ENCODE measurements at regions not wholly inside any gene's neighbourhood (a gene's known extent, or its start where the extent isn't known, plus 50 kb on each side); places are given as distances from the start of the nearest gene placed in this dataset.
A peak's percentile ranks its signal among the peaks of the same experiment; 100 is the strongest.

DNA sequence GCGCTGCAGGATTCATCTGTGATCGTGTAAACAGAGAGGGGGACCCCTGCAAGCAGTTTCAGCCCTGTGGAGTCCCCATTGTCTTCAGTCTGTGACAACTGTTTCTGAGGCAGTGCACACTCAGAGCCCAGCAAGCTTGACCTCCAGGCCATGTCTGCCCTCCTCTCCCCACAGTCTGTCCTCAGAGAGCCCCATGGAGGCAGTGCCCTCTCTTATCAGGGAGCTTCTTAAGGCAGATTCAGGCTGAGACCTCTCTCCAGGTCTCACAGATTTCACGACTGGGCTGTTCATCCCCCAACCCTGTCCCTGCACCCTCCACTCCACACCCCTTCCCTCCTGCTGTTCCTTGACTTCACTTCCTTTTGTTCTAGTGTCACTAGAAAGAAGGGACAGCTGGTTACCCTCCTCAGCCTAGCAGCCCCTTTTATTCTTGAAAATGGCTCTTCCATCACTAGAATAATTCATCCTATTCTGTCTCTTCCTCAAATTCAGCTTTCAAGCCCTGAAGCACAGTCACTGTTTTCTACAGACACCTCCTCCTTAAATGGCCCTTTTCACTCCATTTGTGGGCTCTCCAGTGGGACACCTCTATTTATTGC lies 218.4 kb downstream of the MED10 start:
- no peak for DNase-seq

DNA sequence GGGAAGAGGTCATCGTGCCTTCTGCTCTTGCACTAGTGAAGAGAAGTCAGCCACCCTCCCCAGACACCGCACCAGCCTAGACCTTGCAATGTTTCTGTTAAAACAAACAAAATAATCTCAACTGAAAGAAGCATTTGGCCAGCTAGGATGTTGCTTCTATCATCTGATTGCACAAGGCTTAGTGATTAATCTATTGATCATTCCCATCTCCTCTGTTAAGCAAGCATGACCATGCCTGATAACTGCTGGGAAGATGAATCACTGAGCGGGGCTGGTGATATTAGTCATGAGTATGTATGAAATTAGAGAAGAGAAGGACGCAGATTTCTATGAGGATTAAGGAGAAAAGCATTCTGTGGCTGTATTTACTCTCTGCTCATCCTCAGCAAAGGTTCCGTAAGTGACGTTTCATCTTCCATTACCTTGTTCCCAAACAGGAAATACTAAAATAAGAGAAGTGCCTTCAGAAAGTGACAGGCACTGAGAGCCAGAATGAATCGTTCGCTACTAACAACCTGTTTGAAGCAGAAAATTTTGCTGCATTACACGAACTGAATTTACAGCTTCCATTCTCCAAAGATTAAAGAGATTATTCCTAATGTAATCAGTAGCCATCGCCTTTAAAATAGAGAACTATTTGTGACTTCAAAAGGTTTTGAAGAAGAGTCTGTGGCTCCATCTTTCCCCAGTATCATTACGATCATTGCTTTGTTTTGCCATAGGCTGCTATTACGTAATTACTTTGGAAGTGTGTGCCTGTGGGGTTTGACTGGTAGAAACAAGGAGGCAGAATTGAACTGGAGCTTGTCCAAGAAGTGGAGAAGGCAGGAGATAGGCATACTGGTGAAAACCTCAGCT lies 219.1 kb downstream of the MED10 start:
- DNase-seq: no peak

DNA sequence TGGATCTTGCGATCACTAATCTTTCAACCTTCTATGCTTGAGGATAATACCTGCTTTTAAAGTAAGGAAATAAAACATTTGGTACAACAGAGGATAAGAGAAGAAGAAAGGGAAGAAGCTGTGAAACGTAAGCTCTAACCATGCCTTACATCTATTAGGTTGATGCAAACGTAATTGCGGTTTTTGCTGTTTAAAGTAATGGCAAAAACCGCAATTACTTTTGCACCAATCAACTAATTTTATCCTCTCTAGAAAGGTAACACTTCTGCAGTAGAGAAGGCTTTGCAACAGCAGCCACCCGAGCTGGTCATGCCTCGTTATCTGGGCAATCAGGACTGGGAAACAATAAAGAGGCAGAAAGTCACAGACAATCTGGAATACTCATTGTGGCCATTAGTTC lies 224.1 kb downstream of the MED10 start:
- no peak for DNase-seq

DNA sequence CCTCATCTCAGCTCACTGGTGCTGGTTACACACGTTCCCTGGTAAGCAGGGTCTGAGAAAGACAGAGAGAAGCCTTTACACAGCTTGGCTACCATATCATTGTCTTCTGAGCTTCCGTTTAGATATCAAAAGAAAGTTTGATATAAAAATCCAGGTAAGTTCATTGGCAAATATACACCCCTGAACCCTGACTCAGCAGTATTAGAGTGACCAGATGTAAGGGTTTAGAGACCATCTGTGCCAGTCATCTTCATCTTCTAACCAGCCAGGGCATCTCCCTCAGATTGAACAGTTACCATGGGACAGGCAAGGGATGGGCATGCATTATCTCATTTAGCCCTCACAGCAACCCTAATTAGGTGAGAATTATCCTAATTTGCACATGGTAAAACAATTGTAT lies 232.1 kb downstream of the MED10 start:
- DNase-seq: no peak

DNA sequence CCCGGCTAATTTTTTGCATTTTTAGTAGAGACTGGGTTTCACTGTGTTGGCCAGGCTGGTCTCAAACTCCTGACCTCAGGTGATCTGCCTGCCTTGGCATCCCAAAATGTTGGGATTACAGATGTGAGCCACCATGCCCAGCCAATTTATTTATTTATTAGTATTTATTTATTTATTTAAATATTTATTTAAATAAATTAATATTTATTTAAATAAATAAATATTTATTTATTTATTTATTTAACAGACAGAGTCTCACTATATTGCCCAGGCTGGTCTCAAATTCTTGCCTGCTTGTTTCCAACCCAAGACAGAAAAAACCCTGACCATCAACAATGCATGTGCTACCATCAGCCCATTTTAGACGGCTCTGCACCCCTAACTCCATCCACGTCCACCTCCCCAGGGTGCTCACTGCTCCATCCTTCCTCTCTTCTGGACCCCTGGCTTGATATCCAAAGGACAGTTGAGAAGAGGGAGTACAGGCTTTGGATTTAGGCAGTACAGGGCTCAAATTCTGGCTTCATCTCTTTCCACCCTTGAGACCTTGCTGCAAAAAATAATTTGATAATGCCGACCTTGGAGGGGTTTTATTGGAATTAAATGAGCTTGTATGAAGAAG lies 232.6 kb downstream of the MED10 start:
- DNase-seq: no peak

DNA sequence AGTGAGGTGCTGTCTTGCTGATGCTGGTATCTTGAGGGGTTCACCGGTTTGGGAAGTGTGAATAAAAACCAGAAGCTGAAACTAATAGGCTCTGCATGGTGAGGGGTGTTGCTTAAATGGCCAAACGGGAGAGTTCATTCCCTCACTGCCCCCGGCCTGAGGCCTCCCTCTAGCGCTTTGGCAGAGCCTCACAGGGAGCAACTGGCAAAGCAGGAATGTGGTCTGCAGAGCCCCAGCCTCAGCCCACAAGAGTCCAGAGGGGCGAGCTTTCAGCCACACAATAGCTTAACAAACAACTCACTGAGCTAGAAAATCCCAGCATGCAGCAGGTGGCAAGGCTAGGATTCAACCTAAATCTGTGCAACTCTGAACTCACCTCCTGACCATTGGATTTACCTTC lies 234.8 kb downstream of the MED10 start:
- no peak for DNase-seq

DNA sequence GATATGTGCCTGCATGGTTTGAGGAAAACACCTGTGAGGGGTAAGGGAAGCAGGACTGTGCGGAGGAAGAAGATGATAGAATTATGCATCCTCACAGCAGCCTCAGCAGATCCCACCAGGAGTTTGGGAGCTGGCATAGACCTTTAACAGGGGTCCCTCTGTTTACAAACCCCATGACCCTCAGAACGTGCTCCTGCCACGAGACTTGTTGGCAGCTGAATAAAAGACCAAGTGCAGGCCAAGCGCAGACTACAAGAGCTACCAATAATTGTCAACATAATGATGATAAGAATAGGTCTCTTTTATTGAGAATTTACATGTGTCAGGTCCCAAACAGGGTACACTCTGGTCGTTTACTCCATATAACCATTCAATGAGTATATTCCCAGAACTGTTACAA lies 236.0 kb downstream of the MED10 start:
- no peak for DNase-seq

DNA sequence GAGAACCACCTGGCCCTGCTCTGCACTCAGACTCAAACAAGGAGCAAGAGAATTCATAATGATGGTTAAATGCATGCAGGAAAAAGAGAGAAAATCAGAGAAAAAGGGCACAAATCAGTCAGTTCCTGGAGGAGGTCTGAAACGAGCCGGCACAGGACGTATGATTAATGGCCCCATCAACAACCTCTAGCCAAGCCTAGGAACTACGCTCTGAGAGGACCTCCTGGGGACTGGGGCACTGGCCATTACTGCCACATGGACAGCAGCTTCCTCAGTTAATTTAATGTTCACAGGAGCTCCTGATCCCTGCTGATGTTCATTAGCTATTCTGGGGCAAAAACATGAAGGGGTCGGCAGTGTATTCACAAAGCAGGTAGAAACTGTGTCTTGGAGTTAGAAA lies 238.1 kb downstream of the MED10 start:
- no peak for DNase-seq

DNA sequence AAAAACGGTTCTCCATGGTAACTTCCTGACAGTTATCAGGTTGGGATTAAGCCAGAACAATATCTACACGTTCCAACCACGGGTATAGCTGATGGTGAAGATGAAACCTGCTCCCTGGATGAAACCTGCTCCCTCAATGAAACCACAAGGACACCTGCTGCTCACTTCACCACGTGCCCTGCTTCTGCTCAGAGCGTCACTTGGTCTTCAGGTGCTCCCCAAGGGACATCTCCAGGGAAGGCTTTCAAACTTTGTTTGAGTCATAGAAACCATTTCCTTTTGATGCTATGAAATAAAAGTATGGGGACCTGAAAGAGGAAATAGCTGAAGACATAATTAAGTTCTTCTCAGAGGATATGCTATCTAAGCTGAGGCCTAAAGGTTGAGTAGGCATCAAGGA lies 242.4 kb downstream of the MED10 start:
- no peak for DNase-seq

DNA sequence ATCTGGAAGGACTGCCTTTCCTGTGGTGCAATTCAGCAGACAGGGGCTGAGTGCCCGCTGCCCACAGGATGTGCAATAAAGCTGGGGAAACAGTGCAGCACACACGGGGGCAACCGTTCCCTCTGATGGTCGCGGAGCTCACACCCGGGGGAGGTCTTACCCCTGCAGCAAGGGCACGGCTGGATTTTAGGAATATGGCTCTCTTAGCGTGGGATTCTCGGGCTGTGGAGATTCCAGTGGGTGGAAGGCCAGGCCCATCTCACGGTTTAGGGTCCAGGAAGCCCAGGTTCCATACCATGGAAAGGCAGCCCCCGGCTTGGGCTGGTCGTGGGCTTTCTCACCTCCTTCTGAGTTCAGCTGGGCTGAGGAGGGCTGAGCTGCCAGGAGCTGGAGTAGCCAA lies 244.1 kb downstream of the MED10 start:
- DNase-seq: no peak

DNA sequence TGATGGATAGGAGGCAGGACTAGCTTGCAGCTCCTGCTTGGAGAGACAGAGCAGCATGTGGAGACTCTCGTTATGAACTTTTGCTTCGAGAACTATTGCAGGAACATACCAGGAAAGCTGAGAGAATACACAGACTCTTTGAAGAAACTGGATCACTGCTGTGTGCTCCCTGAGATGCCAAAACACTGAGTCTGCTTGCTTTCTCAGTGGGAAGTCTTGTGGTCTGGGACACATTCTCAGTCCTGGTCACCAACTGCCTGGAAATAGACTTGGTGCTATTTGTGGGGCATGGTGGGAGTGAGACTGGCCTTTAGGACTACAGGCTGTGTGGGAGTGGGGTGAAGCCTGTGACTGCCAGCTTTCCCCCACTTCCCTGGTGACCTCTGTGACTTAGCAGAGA lies 252.6 kb downstream of the MED10 start:
- DNase-seq: no peak

DNA sequence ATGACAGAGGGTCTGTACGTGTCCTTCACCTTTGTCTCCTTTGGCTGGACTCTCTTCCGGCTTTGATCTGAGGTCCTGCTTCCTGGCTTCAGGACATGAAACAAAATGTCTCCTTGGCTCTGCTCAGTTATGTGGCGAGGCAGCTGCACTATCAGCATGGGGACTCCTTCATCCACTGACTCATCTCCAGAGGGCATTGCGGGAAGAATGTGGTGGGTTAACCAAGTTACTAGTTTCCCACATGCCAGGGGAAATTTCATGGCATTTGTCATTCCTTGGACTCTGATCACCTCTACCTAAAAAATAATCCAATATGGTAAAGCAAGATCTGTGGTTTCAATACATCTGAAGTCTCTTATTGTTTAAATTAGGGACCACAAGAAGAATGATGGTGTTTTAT lies 259.7 kb downstream of the MED10 start:
- DNase-seq: no peak

DNA sequence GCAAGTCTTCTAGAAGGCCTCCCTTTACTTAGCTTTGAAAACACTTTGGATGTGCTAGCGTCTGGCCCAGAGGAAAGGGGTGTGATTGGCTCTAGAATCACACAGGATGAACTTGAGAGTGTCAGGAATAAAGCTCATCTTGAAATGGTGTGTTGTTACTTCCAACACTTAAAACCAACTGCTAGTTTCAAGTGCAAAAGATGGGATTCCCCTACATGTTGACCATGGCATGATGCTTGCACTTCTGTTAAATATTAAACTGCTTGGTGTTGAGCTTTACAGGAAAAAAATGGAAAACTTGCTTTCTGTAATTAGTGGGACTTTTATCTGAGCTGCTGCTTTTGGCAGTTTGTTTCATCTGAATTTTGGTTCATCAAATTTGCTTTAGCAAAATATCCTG lies 261.1 kb downstream of the MED10 start:
- DNase-seq: no peak

DNA sequence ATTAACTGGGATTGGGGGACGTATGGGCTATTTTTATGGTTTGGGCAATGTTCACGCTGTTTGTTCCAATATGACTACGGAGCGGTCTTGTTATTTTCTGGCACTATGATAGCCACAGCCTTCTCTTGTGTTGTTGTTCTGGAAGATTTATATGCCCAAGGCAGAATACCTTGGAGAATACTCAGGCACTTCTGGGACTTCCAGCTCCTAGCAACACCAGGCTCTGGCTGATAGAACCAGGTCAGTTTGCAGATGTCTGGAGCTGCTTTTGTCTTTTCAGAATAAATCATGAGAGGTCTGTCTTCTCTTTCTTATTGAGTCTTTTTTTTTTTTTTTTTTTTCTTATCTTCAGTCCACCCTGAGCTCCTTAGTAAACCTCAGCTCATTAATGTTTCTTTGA lies 262.5 kb downstream of the MED10 start:
- DNase-seq: no peak

DNA sequence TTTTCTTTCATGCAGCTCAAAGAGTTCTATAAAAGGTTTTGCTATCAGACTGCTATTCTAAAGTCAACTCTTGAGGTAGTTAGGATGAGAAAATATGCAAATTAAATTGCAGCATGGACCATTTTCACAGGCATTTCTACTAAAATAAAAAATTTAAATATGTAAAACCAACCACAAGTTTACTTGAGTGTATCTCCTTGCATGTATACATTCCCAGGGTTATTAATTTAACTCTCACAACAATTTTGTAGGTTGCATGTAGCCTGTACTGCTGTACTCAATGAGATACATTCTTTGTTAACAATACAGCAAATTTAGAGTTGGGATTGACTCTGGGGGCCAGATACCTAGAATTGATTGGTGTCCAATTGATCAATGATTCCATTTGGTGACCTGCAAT lies 265.8 kb downstream of the MED10 start:
- DNase-seq: peak; percentile 73

DNA sequence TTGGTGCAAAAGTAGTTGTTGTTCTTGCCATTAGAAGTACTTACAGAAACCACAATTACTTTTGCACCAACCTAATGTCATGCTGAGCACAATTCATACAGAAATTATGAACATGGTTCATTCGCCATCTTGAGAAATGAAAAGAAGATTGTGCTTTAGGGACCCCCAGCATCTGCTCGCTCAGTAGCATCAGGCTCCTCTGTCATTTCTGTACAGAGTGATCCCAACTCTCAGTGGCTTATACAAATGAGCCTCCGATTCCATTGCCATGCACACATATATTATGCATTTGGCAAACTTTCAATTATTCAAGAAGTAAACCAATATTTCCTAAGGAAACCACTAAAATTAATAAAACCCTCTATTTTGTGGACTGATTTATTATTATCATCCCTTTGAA lies 266.2 kb downstream of the MED10 start:
- DNase-seq: no peak

DNA sequence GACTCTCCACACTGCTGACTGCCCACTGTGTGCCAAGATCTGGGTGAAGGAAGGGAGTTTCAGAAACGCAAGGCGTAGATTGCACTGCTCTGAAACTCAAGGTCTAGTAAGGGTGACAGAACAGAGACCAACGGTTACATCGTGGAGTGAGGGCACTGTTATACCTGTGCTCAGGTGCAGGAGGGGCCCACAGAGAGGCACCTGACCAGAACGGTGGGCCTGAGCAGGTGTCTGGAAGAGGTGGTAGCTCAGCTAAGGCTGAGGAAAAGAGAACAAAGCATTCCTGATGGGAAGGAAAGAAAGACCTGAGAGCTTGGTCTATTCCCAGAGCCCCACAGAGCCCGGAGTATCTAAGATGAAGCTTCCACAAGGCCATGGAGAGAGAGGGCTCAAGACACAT lies 267.2 kb downstream of the MED10 start:
- no peak for DNase-seq

DNA sequence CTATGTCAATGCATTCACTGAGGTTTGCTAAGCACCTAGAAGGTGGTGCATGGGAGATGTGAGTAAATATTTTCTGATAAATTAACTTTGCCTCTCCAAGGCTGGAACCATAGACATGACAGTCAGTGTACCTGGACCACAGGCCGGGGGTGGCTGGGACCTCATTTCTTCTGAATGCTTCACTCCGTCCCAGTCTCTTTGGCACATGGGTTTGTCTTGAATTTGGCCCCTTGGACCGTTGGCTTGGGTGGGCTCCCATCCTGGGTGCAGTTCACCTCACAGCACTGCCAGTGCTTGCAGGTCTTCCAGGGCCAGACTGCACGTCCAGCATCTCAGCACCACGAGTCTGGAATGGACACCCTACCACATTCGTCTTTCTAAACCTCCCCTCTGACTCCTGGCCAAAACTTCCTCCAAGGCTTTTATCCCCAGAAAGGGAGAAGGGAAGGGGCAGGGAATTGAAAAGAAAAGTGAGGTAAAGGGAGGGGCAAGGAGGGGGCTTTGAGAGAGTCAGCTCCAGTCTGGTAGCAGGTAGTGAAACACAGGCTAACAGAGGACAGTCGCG lies 267.8 kb downstream of the MED10 start:
- no peak for DNase-seq

DNA sequence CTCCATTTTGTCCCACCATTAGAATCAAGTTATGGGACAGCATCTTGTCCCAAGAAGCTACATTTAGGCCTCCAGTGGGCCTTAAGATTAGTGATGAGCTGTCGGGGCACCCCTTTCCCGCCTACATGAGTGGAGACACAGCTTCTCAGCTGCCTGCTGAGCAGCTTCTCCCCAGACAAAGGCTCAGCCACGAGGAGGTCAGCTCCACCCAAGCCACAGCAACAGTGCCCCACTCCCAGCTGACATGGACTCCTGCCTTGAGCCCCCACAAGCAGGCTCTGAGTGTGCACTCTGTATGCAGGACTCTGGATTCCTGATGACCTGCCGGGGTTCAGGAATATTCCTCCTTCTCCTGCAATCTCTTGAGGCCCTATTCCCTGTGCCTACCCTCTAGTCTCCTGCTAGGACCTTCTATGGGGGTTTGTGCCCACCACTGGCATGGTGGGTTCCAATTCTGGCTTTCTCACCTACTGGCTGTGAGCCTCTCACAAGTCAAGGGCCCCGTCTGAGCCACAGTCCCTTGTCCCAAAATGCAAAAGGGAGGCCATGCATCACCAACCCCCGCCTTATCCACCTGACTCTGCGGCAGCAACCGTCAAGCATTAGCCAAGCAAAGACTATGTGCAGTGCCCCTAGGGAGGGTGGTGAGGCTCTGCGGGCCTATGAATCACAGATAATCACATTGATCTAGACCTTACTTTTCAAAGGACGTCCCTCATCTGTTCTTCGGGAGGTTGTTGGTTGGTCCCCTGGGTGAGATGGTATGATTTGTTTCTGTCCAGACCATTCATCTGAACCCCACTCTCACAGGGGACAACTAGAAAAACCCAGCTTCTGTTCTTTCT lies 269.1 kb downstream of the MED10 start:
- no peak for DNase-seq

DNA sequence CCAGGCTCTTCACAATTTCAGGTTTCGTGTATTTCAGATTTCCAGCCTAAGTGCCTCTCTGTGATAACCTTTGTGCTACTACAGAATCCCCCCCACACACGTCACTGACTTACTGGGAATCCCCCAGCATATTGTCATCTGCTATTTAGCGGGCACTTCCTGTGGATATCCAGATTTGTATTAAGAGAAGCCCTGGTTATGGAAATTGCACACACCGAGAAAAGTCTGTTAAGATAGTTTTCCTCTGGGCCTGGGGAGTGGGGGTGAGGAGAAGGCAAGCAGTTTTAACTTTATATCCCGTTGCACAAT lies 269.9 kb downstream of the MED10 start:
- no peak for DNase-seq

DNA sequence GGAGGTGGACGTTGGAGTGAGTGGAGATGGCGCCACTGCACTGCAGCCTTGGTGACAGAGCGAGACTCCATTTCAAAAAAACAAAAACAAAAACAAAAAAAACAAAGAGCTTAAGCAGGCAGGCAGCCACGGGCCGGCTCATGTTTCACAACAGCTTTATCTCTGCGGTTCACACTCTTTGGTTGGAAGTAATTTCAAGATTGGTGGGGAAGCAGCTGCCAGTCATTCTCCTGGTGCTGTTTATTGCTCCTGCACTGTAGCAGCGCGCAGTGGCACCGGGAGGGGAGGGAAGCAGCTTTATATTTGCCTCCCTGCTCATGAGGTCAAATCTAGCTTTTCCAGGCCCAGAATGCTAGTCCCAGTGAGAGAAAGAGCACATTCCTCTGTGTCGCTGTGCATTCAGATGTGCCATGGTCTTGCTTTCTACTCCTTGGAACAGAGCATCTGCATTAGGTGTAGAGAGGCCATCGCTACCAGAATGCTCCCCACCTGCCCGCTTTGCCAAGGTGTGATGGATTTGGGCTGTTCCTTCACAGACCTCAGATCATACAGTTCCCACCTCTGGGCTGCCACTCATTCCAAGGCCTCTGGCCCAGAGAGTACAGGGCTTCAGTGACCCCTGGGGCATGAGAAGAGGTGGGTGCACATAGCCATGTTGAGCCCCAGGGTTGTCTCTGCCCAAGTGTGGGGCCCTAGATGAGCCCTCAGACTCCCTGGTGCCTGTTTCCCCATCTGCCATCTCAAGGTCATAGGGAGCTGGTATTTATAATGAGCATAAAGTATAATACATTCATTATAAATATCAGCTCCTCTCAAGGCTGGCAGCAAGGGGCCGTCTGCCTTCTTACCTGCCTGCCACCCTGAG lies 270.4 kb downstream of the MED10 start:
- no peak for DNase-seq

DNA sequence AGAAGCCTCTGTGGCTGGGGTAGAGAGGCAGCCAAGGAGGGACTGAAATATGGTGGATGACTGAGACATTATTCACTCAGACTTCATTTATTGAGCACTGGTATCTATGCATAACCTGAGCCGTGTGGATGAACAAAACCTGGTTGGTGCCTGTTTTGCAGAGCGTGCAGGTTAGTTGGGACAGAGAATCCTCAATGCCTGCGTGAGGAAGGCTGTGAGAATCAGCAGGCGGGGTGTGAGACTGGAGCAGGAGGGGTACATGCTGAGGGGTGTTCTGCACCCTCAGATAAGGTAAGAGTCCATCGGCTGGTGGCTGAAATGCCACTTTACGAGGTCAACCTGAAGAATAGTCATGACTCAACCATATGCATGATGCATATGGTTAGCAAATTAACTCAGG lies 271.6 kb downstream of the MED10 start:
- no peak for DNase-seq

Measured in NCI-H526 treated with DMSO at 0.1 percent for 48 hours (cell line).